ENCODE measurements at regions not wholly inside any gene's neighbourhood (a gene's known extent, or its start where the extent isn't known, plus 50 kb on each side); places are given as distances from the start of the nearest gene placed in this dataset.

DNA sequence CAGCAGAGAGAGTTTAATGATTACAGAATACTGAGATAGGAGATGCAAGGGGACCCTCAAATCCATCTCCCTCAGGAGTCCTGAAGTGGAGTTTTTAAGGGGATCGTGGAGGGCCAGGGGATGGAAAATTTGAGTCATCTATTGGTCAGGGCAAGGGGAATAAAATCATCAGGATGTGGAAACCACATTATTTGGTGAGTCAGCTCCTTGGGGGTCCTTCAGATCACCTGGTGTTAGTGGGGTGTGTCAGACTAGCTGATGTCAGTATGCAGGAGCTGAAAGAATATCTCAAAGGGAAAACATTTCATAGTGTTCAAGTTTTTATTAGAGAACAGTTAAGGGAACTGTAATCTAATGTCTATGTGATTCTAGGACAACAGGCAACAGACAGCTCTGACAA lies 183.0 kb upstream of the FTMT start:
- H3K27ac ChIP-seq (ENCODE audit: extremely low read depth, low read depth, low read length) = no peak overlapping the region
- ChIA-PET CTCF (ENCODE audit: low intra/inter-chr PET ratio) (no interaction called here), POLR2A (no interaction called here)
- H2AFZ ChIP-seq (ENCODE audit: low read depth, low read length) = no peak overlapping the region
- H3K4me1 ChIP-seq (replicated peaks in 1 of 2; ENCODE audit: control insufficient read depth in 2 of 2, insufficient read depth in 2 of 2, low read length in 2 of 2) = no peaks in the 10 kb centered on the region
- H3K9me1 ChIP-seq (ENCODE audit: control insufficient read depth, insufficient read depth, low read length) = no peaks in the 10 kb centered on the region
- no peaks in the 10 kb centered on the region for H3K27me3 ChIP-seq (ENCODE audit: control insufficient read depth in 2 of 2, insufficient read depth in 2 of 2, low read length in 2 of 2)
- no TSS peak for BruUV-seq (replicated peaks)
- H4K20me1 ChIP-seq (replicated peaks; ENCODE audit: control insufficient read depth, insufficient read depth, low read length) = no peaks in the 10 kb centered on the region
- TF ChIP-seq ZNF224 (CRISPR knock-in tag; IDR thresholded peaks at IDR 0.05) = no peak
- TF ChIP-seq VEZF1 (CRISPR knock-in tag; IDR thresholded peaks at IDR 0.05) = no peak
- TF ChIP-seq ZNF212 (CRISPR knock-in tag; IDR thresholded peaks at IDR 0.05) = no peak
- no peak for TF ChIP-seq ZFX (CRISPR knock-in tag; IDR thresholded peaks at IDR 0.05)
- TF ChIP-seq, protein P1, sequence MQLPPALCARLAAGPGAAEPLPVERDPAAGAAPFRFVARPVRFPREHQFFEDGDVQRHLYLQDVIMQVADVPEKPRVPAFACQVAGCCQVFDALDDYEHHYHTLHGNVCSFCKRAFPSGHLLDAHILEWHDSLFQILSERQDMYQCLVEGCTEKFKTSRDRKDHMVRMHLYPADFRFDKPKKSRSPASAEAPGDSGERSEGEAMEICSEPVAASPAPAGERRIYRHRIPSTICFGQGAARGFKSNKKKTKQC (CRISPR knock-in tag; IDR thresholded peaks at IDR 0.05) = no peak
- no peak for TF ChIP-seq ZNF347 (CRISPR knock-in tag; IDR thresholded peaks at IDR 0.05; ENCODE audit: low read depth)
- TF ChIP-seq, protein P2, sequence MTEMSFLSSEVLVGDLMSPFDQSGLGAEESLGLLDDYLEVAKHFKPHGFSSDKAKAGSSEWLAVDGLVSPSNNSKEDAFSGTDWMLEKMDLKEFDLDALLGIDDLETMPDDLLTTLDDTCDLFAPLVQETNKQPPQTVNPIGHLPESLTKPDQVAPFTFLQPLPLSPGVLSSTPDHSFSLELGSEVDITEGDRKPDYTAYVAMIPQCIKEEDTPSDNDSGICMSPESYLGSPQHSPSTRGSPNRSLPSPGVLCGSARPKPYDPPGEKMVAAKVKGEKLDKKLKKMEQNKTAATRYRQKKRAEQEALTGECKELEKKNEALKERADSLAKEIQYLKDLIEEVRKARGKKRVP (CRISPR knock-in tag; IDR thresholded peaks at IDR 0.05) = no peak
- no peak for TF ChIP-seq HNRNPK (IDR thresholded peaks at IDR 0.05; ENCODE audit: low read depth, low read length, poor library complexity, severe bottlenecking)
- TF ChIP-seq ZNF79 (CRISPR knock-in tag; IDR thresholded peaks at IDR 0.05; ENCODE audit: low read depth) = no peak
- TF ChIP-seq ZNF232 (CRISPR knock-in tag; IDR thresholded peaks at IDR 0.05) = no peak
- no peak for TF ChIP-seq NR0B1 (IDR thresholded peaks at IDR 0.05; ENCODE audit: partially characterized antibody)
- TF ChIP-seq ELF1 (tag; IDR thresholded peaks at IDR 0.05) = no peak
- TF ChIP-seq BACH1 (tag; IDR thresholded peaks at IDR 0.05) = no peak
- H3K4me3 ChIP-seq = no peak overlapping the region
- no peaks in the 10 kb centered on the region for H3K36me3 ChIP-seq (ENCODE audit: control insufficient read depth, insufficient read depth, low read length)
- intact Hi-C loops (cut with micrococcal nuclease) (no loop called here), in situ Hi-C loops (cut with MboI) (no loop called here)
- H3K9me3 ChIP-seq (replicated peaks; ENCODE audit: control insufficient read depth, insufficient read depth, low read depth, low read length) = no peaks in the 10 kb centered on the region
- WGBS (ENCODE audit: insufficient coverage, low coverage, missing lambda C conversion rate) = 25% methylated on average over 1 of the region's 1 CpG
- DNase-seq (ENCODE audit: extremely low read depth in 1 of 4, low spot score in 3 of 4) = no peak
- H3K79me2 ChIP-seq (ENCODE audit: control insufficient read depth, insufficient read depth, low read length) = no peaks in the 10 kb centered on the region
- FAIRE-seq = peak; percentile 11
- H3K9ac ChIP-seq (ENCODE audit: insufficient read depth in 1 of 2, low read depth in 2 of 2, low read length in 2 of 2) = no peak overlapping the region
- no peak overlapping the region for H3K4me2 ChIP-seq (ENCODE audit: insufficient read depth, low read length)
- ATAC-seq = no peak

Measured in K562 (cell line).